NAMALWA (cell line): ENCODE measurements at regions not wholly inside any gene's neighbourhood (a gene's known extent, or its start where the extent isn't known, plus 50 kb on each side); places are given as distances from the start of the nearest gene placed in this dataset.

ENCODE experiments used
- DNase-seq: peaks from one replicate; pipeline ENCODE4 v3.0.0-alpha.2; 2015; ENCODE audit warnings: low spot score

GRCh38 chr13:106173346-106173745 lies 362.1 kb downstream of the EFNB2 start:
- DNase-seq: no peak

GRCh38 chr13:106172176-106172905 lies 363.1 kb downstream of the EFNB2 start:
- DNase-seq: no peak

GRCh38 chr13:106163426-106163825 lies 372.0 kb downstream of the EFNB2 start:
- DNase-seq: no peak

GRCh38 chr13:106161146-106161545 lies 374.3 kb downstream of the EFNB2 start:
- DNase-seq: no peak

GRCh38 chr13:106159295-106160195 lies 375.9 kb downstream of the EFNB2 start:
- no peak for DNase-seq

GRCh38 chr13:106156468-106156867 lies 379.0 kb downstream of the EFNB2 start:
- DNase-seq: no peak

- no peak for DNase-seq
These were observed 380.1 kb downstream of the EFNB2 start for GRCh38 chr13:106155411-106155810.

GRCh38 chr13:106153876-106154275 lies 381.6 kb downstream of the EFNB2 start:
- no peak for DNase-seq

- DNase-seq: no peak
These were observed 382.4 kb downstream of the EFNB2 start for GRCh38 chr13:106153041-106153440.

- no peak for DNase-seq
These were observed 383.4 kb downstream of the EFNB2 start for GRCh38 chr13:106152047-106152446.

GRCh38 chr13:106151056-106151699 lies 384.3 kb downstream of the EFNB2 start:
- DNase-seq: no peak

- no peak for DNase-seq
These were observed 389.2 kb downstream of the EFNB2 start for GRCh38 chr13:106145997-106146864.

- no peak for DNase-seq
These were observed 390.4 kb downstream of the EFNB2 start for GRCh38 chr13:106145070-106145469.

- DNase-seq: no peak
These were observed 391.3 kb downstream of the EFNB2 start for GRCh38 chr13:106143930-106144709.

- no peak for DNase-seq
These were observed 392.1 kb downstream of the EFNB2 start for GRCh38 chr13:106143392-106143791.

GRCh38 chr13:106140476-106140875 lies 395.0 kb downstream of the EFNB2 start:
- DNase-seq: no peak

- DNase-seq: no peak
These were observed 395.5 kb downstream of the EFNB2 start for GRCh38 chr13:106139942-106140341.

- no peak for DNase-seq
These were observed 396.1 kb downstream of the EFNB2 start for GRCh38 chr13:106139377-106139776.

GRCh38 chr13:106138620-106139019 lies 396.8 kb downstream of the EFNB2 start:
- no peak for DNase-seq

- DNase-seq: no peak
These were observed 402.4 kb downstream of the EFNB2 start for GRCh38 chr13:106133025-106133424.

GRCh38 chr13:106132216-106132615 lies 403.2 kb downstream of the EFNB2 start:
- DNase-seq: no peak
